ENCODE measurements at regions not wholly inside any gene's neighbourhood (a gene's known extent, or its start where the extent isn't known, plus 50 kb on each side); places are given as distances from the start of the nearest gene placed in this dataset.

GRCh38 chr2:6008186-6008585 lies 316.0 kb downstream of the SOX11 start:
- Mint-ChIP-seq H3K4me1 (no peaks in the 10 kb centered on the region), H3K4me3 (no peak overlapping the region), H3K36me3 (peaks cover 85% of the 10 kb centered on the region), H3K9me3 (peaks cover 93% of the 10 kb centered on the region), H3K27me3 (ENCODE audit: low read depth) (peaks cover 26% of the 10 kb centered on the region), H3K27ac (no peak overlapping the region)
- ChIA-PET POLR2A (no interaction called here), CTCF (no interaction called here)
- TF ChIP-seq RORB (CRISPR knock-in tag; IDR thresholded peaks at IDR 0.05) (no peak), SMAD3 (CRISPR knock-in tag; IDR thresholded peaks at IDR 0.05; ENCODE audit: borderline replicate concordance) (no peak), SOX15 (CRISPR knock-in tag; IDR thresholded peaks at IDR 0.05) (no peak), SMAD4 (CRISPR knock-in tag; IDR thresholded peaks at IDR 0.05) (no peak), ZNF317 (CRISPR knock-in tag; IDR thresholded peaks at IDR 0.05; ENCODE audit: borderline replicate concordance, low read depth) (no peak), TEAD4 (CRISPR knock-in tag; IDR thresholded peaks at IDR 0.05) (no peak), ZMAT4 (CRISPR knock-in tag; IDR thresholded peaks at IDR 0.05) (no peak), ERG (CRISPR knock-in tag; IDR thresholded peaks at IDR 0.05) (no peak), ZNF121 (CRISPR knock-in tag; IDR thresholded peaks at IDR 0.05) (no peak), MXD4 (CRISPR knock-in tag; IDR thresholded peaks at IDR 0.05; ENCODE audit: borderline replicate concordance) (no peak), CREM (CRISPR knock-in tag; IDR thresholded peaks at IDR 0.05) (no peak), ETV6 (CRISPR knock-in tag; IDR thresholded peaks at IDR 0.05) (no peak)
- TF ChIP-seq, protein P1, sequence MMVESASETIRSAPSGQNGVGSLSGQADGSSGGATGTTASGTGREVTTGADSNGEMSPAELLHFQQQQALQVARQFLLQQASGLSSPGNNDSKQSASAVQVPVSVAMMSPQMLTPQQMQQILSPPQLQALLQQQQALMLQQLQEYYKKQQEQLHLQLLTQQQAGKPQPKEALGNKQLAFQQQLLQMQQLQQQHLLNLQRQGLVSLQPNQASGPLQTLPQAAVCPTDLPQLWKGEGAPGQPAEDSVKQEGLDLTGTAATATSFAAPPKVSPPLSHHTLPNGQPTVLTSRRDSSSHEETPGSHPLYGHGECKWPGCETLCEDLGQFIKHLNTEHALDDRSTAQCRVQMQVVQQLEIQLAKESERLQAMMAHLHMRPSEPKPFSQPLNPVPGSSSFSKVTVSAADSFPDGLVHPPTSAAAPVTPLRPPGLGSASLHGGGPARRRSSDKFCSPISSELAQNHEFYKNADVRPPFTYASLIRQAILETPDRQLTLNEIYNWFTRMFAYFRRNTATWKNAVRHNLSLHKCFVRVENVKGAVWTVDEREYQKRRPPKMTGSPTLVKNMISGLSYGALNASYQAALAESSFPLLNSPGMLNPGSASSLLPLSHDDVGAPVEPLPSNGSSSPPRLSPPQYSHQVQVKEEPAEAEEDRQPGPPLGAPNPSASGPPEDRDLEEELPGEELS (CRISPR knock-in tag; IDR thresholded peaks at IDR 0.05) = no peak
- TF ChIP-seq, protein P2, sequence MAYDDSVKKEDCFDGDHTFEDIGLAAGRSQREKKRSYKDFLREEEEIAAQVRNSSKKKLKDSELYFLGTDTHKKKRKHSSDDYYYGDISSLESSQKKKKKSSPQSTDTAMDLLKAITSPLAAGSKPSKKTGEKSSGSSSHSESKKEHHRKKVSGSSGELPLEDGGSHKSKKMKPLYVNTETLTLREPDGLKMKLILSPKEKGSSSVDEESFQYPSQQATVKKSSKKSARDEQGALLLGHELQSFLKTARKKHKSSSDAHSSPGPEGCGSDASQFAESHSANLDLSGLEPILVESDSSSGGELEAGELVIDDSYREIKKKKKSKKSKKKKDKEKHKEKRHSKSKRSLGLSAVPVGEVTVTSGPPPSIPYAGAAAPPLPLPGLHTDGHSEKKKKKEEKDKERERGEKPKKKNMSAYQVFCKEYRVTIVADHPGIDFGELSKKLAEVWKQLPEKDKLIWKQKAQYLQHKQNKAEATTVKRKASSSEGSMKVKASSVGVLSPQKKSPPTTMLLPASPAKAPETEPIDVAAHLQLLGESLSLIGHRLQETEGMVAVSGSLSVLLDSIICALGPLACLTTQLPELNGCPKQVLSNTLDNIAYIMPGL (CRISPR knock-in tag; IDR thresholded peaks at IDR 0.05) = no peak
- DNase-seq (ENCODE audit: low spot score) = no peak
- ATAC-seq = no peak

- H3K9me3 Mint-ChIP-seq = peaks cover 93% of the 10 kb centered on the region
- ChIA-PET POLR2A (no interaction called here), CTCF (no interaction called here)
- H3K27me3 Mint-ChIP-seq (ENCODE audit: low read depth) = peaks cover 21% of the 10 kb centered on the region
- no peak for ATAC-seq
- H3K4me1 Mint-ChIP-seq = no peaks in the 10 kb centered on the region
- TF ChIP-seq, protein P3, sequence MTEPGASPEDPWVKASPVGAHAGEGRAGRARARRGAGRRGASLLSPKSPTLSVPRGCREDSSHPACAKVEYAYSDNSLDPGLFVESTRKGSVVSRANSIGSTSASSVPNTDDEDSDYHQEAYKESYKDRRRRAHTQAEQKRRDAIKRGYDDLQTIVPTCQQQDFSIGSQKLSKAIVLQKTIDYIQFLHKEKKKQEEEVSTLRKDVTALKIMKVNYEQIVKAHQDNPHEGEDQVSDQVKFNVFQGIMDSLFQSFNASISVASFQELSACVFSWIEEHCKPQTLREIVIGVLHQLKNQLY (CRISPR knock-in tag; IDR thresholded peaks at IDR 0.05) = no peak
- TF ChIP-seq, protein P4, sequence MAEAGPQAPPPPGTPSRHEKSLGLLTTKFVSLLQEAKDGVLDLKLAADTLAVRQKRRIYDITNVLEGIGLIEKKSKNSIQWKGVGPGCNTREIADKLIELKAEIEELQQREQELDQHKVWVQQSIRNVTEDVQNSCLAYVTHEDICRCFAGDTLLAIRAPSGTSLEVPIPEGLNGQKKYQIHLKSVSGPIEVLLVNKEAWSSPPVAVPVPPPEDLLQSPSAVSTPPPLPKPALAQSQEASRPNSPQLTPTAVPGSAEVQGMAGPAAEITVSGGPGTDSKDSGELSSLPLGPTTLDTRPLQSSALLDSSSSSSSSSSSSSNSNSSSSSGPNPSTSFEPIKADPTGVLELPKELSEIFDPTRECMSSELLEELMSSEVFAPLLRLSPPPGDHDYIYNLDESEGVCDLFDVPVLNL (CRISPR knock-in tag; IDR thresholded peaks at IDR 0.05; ENCODE audit: borderline replicate concordance, low read depth) = no peak
- TF ChIP-seq, protein P2 (CRISPR knock-in tag; IDR thresholded peaks at IDR 0.05) = no peak
- TF ChIP-seq TEAD1 (CRISPR knock-in tag; IDR thresholded peaks at IDR 0.05) = no peak
- TF ChIP-seq RORB (CRISPR knock-in tag; IDR thresholded peaks at IDR 0.05) = no peak
- no peak for DNase-seq (ENCODE audit: low spot score)
- H3K4me3 Mint-ChIP-seq = no peak overlapping the region
- peaks cover 83% of the 10 kb centered on the region for H3K36me3 Mint-ChIP-seq
- H3K27ac Mint-ChIP-seq = no peak overlapping the region
Observed at GRCh38 chr2:6008726-6009125, 316.5 kb downstream of the SOX11 start.

All from WTC11 (cell line).